Left ventricle myocardium inferior (tissue), 1 donor: ENCODE measurements at regions not wholly inside any gene's neighbourhood (a gene's known extent, or its start where the extent isn't known, plus 50 kb on each side); places are given as distances from the start of the nearest gene placed in this dataset.
"Not testable (repeated sequence)": the region's sequence is repeated elsewhere in the genome, so short reads cannot be mapped to it uniquely, and the experiment has no call there.

Source experiments
- DNase-seq: peaks from one replicate; pipeline ENCODE4 v3.0.0-alpha.2; 2020
- H3K27ac ChIP-seq: fragments of 200-600 bp; replicated peaks from 2 replicates; pipeline ENCODE4 v1.8.0; 2021
- H3K27me3 ChIP-seq: fragments of 200-600 bp; 2 replicates; pipeline ENCODE4 v1.8.0; 2021; ENCODE audit warnings: low read depth
- H3K36me3 ChIP-seq: fragments of 200-600 bp; 2 replicates; pipeline ENCODE4 v1.8.0; 2021
- H3K4me1 ChIP-seq: fragments of 200-600 bp; 2 replicates; pipeline ENCODE4 v1.8.0; 2021
- H3K4me3 ChIP-seq: fragments of 200-600 bp; 2 replicates; pipeline ENCODE4 v1.8.0; 2021; ENCODE audit warnings: mild to moderate bottlenecking, moderate library complexity
- H3K9me3 ChIP-seq: fragments of 200-600 bp; replicated peaks from 2 replicates; pipeline ENCODE4 v1.8.0; 2021
- intact Hi-C: fragments of 100-400 bp; cut with micrococcal nuclease; formaldehyde crosslinking; loops from one replicate; pipeline ENCODE4 v1.11.0; 2022
- TF ChIP-seq, protein P1 (sequence below): fragments of 200-600 bp; IDR thresholded peaks from 2 replicates; pipeline ENCODE4 v1.8.0; 2021; ENCODE audit warnings: antibody characterized with exemption, mild to moderate bottlenecking, borderline replicate concordance
- donor health status: DM: no; HTN: yes; CAD: no; lungs with severe emphysema.

DNA sequence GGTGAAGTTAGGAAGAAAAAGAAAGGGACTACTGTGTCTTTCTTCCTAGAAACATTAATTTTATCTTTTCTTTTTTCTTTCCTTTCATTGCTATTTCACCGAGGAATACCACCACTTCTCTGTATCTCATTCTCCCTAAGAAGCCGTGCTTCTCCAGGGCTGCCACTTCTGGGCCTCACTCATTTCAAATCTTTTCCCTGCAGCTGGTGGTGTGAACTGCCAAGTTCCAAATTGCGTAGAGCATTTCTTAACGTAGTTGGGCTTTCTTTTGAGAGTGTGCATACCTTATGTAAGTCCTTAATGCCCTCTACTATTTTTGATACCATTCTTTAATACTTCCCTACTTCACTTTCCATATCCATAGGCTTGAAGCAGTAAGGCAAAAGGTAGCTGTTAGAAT, 66.7 kb upstream of the CYP1B1 start:
- peaks cover 12% of the 10 kb centered on the region for H3K4me1 ChIP-seq
- TF ChIP-seq, protein P1, sequence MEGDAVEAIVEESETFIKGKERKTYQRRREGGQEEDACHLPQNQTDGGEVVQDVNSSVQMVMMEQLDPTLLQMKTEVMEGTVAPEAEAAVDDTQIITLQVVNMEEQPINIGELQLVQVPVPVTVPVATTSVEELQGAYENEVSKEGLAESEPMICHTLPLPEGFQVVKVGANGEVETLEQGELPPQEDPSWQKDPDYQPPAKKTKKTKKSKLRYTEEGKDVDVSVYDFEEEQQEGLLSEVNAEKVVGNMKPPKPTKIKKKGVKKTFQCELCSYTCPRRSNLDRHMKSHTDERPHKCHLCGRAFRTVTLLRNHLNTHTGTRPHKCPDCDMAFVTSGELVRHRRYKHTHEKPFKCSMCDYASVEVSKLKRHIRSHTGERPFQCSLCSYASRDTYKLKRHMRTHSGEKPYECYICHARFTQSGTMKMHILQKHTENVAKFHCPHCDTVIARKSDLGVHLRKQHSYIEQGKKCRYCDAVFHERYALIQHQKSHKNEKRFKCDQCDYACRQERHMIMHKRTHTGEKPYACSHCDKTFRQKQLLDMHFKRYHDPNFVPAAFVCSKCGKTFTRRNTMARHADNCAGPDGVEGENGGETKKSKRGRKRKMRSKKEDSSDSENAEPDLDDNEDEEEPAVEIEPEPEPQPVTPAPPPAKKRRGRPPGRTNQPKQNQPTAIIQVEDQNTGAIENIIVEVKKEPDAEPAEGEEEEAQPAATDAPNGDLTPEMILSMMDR: no peak
- H3K27ac ChIP-seq: peak overlapping the region; percentile 18
- intact Hi-C loops: no loop called here
- peaks cover 11% of the 10 kb centered on the region for H3K9me3 ChIP-seq
- H3K36me3 ChIP-seq: no peaks in the 10 kb centered on the region
- no peak for DNase-seq
- no peak overlapping the region for H3K4me3 ChIP-seq
- H3K27me3 ChIP-seq: no peaks in the 10 kb centered on the region

DNA sequence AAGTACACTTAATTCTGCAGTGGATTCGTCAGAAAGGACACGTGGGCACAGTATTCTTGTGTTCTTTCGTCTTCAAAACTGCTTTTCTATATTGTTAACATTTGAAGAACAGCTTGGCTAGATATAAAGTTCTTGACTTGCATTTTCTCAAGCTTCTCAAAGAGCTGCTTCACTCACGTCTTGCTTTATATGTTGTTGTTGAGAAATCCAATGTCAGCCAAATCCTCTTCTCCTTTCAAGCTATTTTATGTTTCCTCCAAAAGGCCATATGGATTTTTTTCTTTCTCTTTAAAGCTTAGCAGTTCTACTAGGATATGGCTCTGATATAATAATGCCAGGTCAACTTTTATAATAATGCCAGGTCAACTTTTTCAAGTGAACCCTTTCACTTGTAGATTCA, 65.5 kb upstream of the CYP1B1 start:
- intact Hi-C loops: no loop called here
- H3K9me3 ChIP-seq: peaks cover 11% of the 10 kb centered on the region
- TF ChIP-seq, protein P1: no peak
- no peak overlapping the region for H3K4me3 ChIP-seq
- DNase-seq: no peak
- H3K4me1 ChIP-seq: peaks cover 2% of the 10 kb centered on the region
- H3K27ac ChIP-seq: no peak overlapping the region
- no peaks in the 10 kb centered on the region for H3K36me3 ChIP-seq
- no peaks in the 10 kb centered on the region for H3K27me3 ChIP-seq

DNA sequence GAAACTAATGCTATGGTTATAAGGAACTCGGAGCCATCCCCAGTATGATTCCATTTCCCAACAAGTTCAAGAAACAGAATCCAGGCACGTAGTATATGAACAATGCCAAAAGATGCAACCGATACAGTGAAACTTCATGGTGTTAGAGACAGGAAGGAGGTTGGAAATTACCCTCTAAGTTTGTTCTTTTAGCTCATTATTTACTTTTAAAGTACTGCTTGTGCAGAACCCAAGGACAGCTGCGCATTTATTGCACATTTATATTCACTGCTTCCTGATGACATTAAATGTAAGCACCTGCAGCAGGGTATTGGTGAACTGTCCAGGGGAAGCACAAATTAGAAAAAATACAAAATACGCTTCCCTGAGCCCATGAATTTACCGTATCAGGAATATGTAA, 63.0 kb upstream of the CYP1B1 start:
- Histone ChIP-seq H3K27me3 (no peaks in the 10 kb centered on the region), H3K36me3 (no peaks in the 10 kb centered on the region), H3K27ac (no peak overlapping the region), H3K4me3 (no peak overlapping the region), H3K4me1 (no peaks in the 10 kb centered on the region), H3K9me3 (peaks cover 11% of the 10 kb centered on the region)
- intact Hi-C loops: no loop called here
- TF ChIP-seq, protein P1: no peak
- DNase-seq: no peak

DNA sequence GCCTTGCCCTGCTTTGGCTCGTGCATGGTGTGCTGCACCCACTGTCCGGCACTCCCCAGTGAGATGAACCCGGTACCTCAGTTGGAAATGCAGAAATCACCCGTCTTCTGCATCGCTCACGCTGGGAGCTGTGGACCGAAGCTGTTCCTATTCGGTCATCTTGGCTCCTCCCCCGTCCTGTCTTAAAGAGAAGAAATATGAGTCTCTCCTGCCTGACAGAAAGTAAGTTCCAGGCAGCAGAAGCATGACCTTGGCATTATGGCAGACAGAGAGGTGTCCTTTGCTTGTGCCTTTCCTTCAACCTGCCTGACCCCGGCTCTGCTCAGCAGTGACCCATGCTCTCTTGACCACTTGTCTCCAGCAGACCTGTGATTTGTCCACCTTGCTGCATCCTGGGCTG, 62.5 kb upstream of the CYP1B1 start:
- peaks cover 8% of the 10 kb centered on the region for H3K9me3 ChIP-seq
- intact Hi-C loops: no loop called here
- H3K4me1 ChIP-seq: no peaks in the 10 kb centered on the region
- H3K27ac ChIP-seq: no peak overlapping the region
- no peak for DNase-seq
- H3K36me3 ChIP-seq: no peaks in the 10 kb centered on the region
- H3K27me3 ChIP-seq: no peaks in the 10 kb centered on the region
- no peak overlapping the region for H3K4me3 ChIP-seq
- TF ChIP-seq, protein P1: no peak

DNA sequence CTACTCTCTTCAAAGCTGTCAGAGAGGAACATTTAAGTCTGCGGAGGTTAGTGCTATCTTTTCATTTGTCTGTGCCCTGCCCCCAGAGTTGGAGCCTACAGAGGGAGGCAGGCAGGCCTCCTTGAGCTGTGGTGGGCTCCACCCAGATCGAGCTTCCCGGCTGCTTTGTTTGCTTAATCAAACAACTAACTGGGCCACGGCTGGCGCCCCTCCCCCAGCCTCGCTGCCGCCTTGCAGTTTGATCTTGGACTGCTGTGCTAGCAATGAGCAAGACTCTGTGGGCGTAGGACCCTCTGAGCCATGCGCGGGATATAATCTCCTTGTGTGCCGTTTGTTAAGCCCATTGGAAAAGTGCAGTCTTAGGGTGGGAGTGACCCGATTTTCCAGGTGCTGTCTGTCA, 62.0 kb upstream of the CYP1B1 start:
- DNase-seq, H3K4me1 ChIP-seq, H3K27ac ChIP-seq, H3K4me3 ChIP-seq, H3K36me3 ChIP-seq, intact Hi-C loops, H3K9me3 ChIP-seq, H3K27me3 ChIP-seq: not testable (repeated sequence)

DNA sequence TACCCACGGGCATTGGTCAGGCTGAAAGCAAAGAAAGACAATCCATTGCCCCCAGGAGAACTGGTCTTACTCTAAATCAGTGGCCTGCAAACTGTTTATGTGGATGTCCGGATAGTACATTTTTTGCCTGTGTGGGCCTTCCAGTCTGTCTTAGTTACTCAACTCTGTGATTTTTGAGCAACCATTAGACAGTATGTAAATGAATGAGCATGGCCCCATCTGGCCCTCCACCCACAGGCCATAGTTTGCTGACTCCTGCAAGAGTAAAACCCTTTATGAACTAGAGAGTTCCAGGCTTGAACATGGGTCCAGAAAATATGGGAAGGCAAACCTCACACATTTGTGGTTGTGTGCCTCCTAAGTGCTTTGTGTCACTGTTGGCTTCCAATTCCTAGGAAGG, 55.7 kb upstream of the CYP1B1 start:
- H3K4me3 ChIP-seq: no peak overlapping the region
- no peak overlapping the region for H3K27ac ChIP-seq
- no peak for DNase-seq
- no peaks in the 10 kb centered on the region for H3K27me3 ChIP-seq
- TF ChIP-seq, protein P1: no peak
- intact Hi-C loops: no loop called here
- peaks cover 18% of the 10 kb centered on the region for H3K36me3 ChIP-seq
- H3K9me3 ChIP-seq: peaks cover 16% of the 10 kb centered on the region
- no peaks in the 10 kb centered on the region for H3K4me1 ChIP-seq
